H1 (cell line): ENCODE measurements at regions not wholly inside any gene's neighbourhood (a gene's known extent, or its start where the extent isn't known, plus 50 kb on each side); places are given as distances from the start of the nearest gene placed in this dataset.

Experiments used
- CTCF ChIA-PET: fragments of 300-600 bp; sonication (Branson Sonifier 250); formaldehyde crosslinking; loops from one replicate; lab custom pipeline; 2021; ENCODE audit not compliant: partially characterized antibody; lab: Charles Lee
- POLR2A ChIA-PET: fragments of 300-600 bp; sonication (Branson Sonifier 250); formaldehyde crosslinking; loops from one replicate; lab custom pipeline; 2021; ENCODE audit warnings: inconsistent platforms; ENCODE audit not compliant: partially characterized antibody; lab: Charles Lee
- DNase-seq, 2 experiments: peaks; one replicate each; pipeline versions ENCODE4 v3.0.0 to v3.0.0-alpha.2; 2010 to 2022; ENCODE audit warnings: low spot score in 2 of 2, low read depth in 1 of 2, mixed read lengths in 1 of 2
- FAIRE-seq: peaks from 2 replicates; lab custom pipeline; 2011; peaks lifted over from hg19 to GRCh38; lab: Jason Lieb, UNC
- H2AFZ ChIP-seq: 2 replicates; pipeline ENCODE4 v1.8.1; 2012; ENCODE audit warnings: low read length, inconsistent platforms
- H2AK5ac ChIP-seq: 2 replicates; pipeline ENCODE4 v1.6.1; 2013; ENCODE audit warnings: low read depth, low read length
- H2BK120ac ChIP-seq: replicated peaks from 2 replicates; pipeline ENCODE3; 2013; ENCODE audit warnings: low read depth, low read length, inconsistent platforms
- H2BK12ac ChIP-seq: 2 replicates; pipeline ENCODE4 v1.6.1; 2013; ENCODE audit warnings: low read depth, low read length
- H2BK15ac ChIP-seq: 2 replicates; pipeline ENCODE4 v1.6.1; 2013; ENCODE audit warnings: low read length
- H2BK20ac ChIP-seq: 2 replicates; pipeline ENCODE4 v1.6.1; 2013; ENCODE audit warnings: low read length
- H2BK5ac ChIP-seq: 2 replicates; pipeline ENCODE4 v1.6.1; 2013; ENCODE audit warnings: low read depth, low read length
- H3K14ac ChIP-seq: 2 replicates; pipeline ENCODE4 v1.6.1; 2013; ENCODE audit warnings: inconsistent platforms; ENCODE audit not compliant: insufficient read length
- H3K18ac ChIP-seq: 2 replicates; pipeline ENCODE4 v1.6.1; 2013; ENCODE audit warnings: low read length; ENCODE audit errors: extremely low read depth
- H3K23ac ChIP-seq: 2 replicates; pipeline ENCODE4 v1.6.1; 2013; ENCODE audit warnings: inconsistent platforms; ENCODE audit not compliant: insufficient read length
- H3K23me2 ChIP-seq: 2 replicates; pipeline ENCODE4 v1.6.1; 2013; ENCODE audit warnings: low read depth, low read length
- H3K27ac ChIP-seq: 2 replicates; pipeline ENCODE4 v1.6.1; 2011; ENCODE audit warnings: low read depth, low read length, inconsistent platforms
- H3K27me3 ChIP-seq, 4 experiments: replicated peaks in 1 of 4; 1 replicate in 1 of 4; 2 replicates in 3 of 4; pipeline versions ENCODE4 v1.6.1 to v1.8.1; 2011 to 2013; ENCODE audit warnings: low read length in 3 of 4, mild to moderate bottlenecking in 3 of 4, inconsistent platforms in 2 of 4, mixed read lengths in 2 of 4, moderate library complexity in 1 of 4; ENCODE audit not compliant: control insufficient read depth in 3 of 4, insufficient read depth in 3 of 4; ENCODE audit errors: extremely low read depth in 1 of 4
- H3K36me3 ChIP-seq, 4 experiments: 2 replicates each; pipeline versions ENCODE4 v1.6.1 to v1.8.1; 2011 to 2013; ENCODE audit warnings: mild to moderate bottlenecking in 4 of 4, low read length in 3 of 4, moderate library complexity in 2 of 4, control low read depth in 1 of 4, inconsistent platforms in 1 of 4; ENCODE audit not compliant: insufficient read depth in 4 of 4, control insufficient read depth in 2 of 4
- H3K4ac ChIP-seq: replicated peaks from 2 replicates; pipeline ENCODE3; 2013; ENCODE audit warnings: low read length, low read depth, mixed read lengths, inconsistent platforms; ENCODE audit not compliant: insufficient read length
- H3K4me1 ChIP-seq, 4 experiments: replicated peaks in 1 of 4; 1 replicate in 1 of 4; 2 replicates in 3 of 4; pipeline versions ENCODE4 v1.6.1 to v1.8.1; 2011 to 2013; ENCODE audit warnings: low read length in 3 of 4, inconsistent platforms in 2 of 4, mixed read lengths in 1 of 4; ENCODE audit not compliant: insufficient read depth in 4 of 4, control insufficient read depth in 3 of 4
- H3K4me2 ChIP-seq, 2 experiments: 2 replicates each; pipeline versions ENCODE4 v1.6.1 to v1.8.1; 2011 to 2013; ENCODE audit warnings: low read depth in 2 of 2, low read length in 2 of 2, control low read depth in 1 of 2, inconsistent platforms in 1 of 2, mild to moderate bottlenecking in 1 of 2; ENCODE audit not compliant: insufficient read depth in 1 of 2
- H3K4me3 ChIP-seq, 4 experiments: fragments of 200-600, 300-600 bp in 1 of 4; sonication (generic), shearing (Covaris generic), sonication (Bioruptor Twin) in 1 of 4; 2 replicates each; pipeline versions ENCODE4 v1.5.1 to v1.8.1; 2011 to 2016; ENCODE audit warnings: low read length in 4 of 4, low read depth in 3 of 4, control low read depth in 2 of 4, inconsistent platforms in 2 of 4, mild to moderate bottlenecking in 2 of 4, mixed read lengths in 1 of 4, moderate library complexity in 1 of 4; ENCODE audit not compliant: insufficient read depth in 2 of 4; ENCODE audit errors: extremely low read depth in 1 of 4
- H3K56ac ChIP-seq: replicated peaks from 2 replicates; pipeline ENCODE3; 2013; ENCODE audit warnings: low read depth, mild to moderate bottlenecking, mixed read lengths, low read length, inconsistent platforms; ENCODE audit not compliant: insufficient read length
- H3K79me1 ChIP-seq: 2 replicates; pipeline ENCODE4 v1.6.1; 2013; ENCODE audit warnings: low read depth, low read length, control low read depth
- H3K79me2 ChIP-seq, 2 experiments: 2 replicates each; pipeline versions ENCODE4 v1.6.1 to v1.8.1; 2012 to 2013; ENCODE audit warnings: low read length in 2 of 2, mild to moderate bottlenecking in 2 of 2, inconsistent platforms in 1 of 2; ENCODE audit not compliant: insufficient read depth in 2 of 2, control insufficient read depth in 1 of 2
- H3K9ac ChIP-seq, 4 experiments: replicated peaks in 1 of 4; 1 replicate in 1 of 4; 2 replicates in 3 of 4; pipeline versions ENCODE4 v1.6.1 to v1.8.1; 2011 to 2013; ENCODE audit warnings: low read depth in 3 of 4, low read length in 3 of 4, control low read depth in 2 of 4, mild to moderate bottlenecking in 2 of 4, moderate library complexity in 2 of 4, inconsistent platforms in 1 of 4; ENCODE audit errors: extremely low read depth in 1 of 4
- H3K9me3 ChIP-seq, 2 experiments: 2 replicates each; pipeline versions ENCODE4 v1.6.1 to v1.8.1; 2012 to 2013; ENCODE audit warnings: mild to moderate bottlenecking in 2 of 2, moderate library complexity in 2 of 2, control low read depth in 1 of 2, inconsistent platforms in 1 of 2, low read depth in 1 of 2, low read length in 1 of 2, mixed read lengths in 1 of 2; ENCODE audit not compliant: insufficient read depth in 2 of 2
- H4K20me1 ChIP-seq, 2 experiments: replicated peaks in 1 of 2; 2 replicates each; pipeline versions ENCODE3 to v1.8.1; 2011 to 2013; ENCODE audit warnings: inconsistent platforms in 2 of 2, low read length in 2 of 2, mild to moderate bottlenecking in 1 of 2; ENCODE audit not compliant: insufficient read depth in 2 of 2, control insufficient read depth in 1 of 2
- H4K5ac ChIP-seq: 2 replicates; pipeline ENCODE4 v1.6.1; 2013; ENCODE audit warnings: low read length, low read depth, mixed read lengths, inconsistent platforms; ENCODE audit not compliant: insufficient read length
- H4K8ac ChIP-seq: 2 replicates; pipeline ENCODE4 v1.8.0; 2013; ENCODE audit warnings: mild to moderate bottlenecking, moderate library complexity, low read length, inconsistent platforms; ENCODE audit not compliant: insufficient read depth; ENCODE audit errors: extremely low read depth
- H4K91ac ChIP-seq: replicated peaks from 2 replicates; pipeline ENCODE3; 2013; ENCODE audit warnings: low read length, mixed read lengths, inconsistent platforms; ENCODE audit not compliant: insufficient read length
- BRCA1 ChIP-seq: IDR thresholded peaks from 2 replicates; pipeline ENCODE4 v1.6.1; 2012; ENCODE audit warnings: low read depth, low read length, improper control_type of control experiment
- EGR1 ChIP-seq: IDR thresholded peaks from 2 replicates; pipeline ENCODE4 v1.6.1; 2011; ENCODE audit warnings: low read depth, low read length, borderline replicate concordance
- KDM1A ChIP-seq: fragments of 200-600, 300-600 bp; sonication (generic); IDR thresholded peaks from 2 replicates; pipeline ENCODE4 v1.7.1; 2016; ENCODE audit warnings: mild to moderate bottlenecking, low read length, borderline replicate concordance
- MAFK ChIP-seq: IDR thresholded peaks from 2 replicates; pipeline ENCODE4 v1.6.1; 2012; ENCODE audit warnings: low read depth, mild to moderate bottlenecking, improper control_type of control experiment, low read length
- PHF8 ChIP-seq: fragments of 200-600 bp; sonication (generic); conservative IDR thresholded peaks from 2 replicates; pipeline ENCODE4 v1.7.1; 2012; ENCODE audit warnings: low read depth, mild to moderate bottlenecking, inconsistent platforms, low read length, moderate library complexity
- RXRA ChIP-seq: IDR thresholded peaks from 2 replicates; pipeline ENCODE4 v1.6.1; 2011; ENCODE audit warnings: low read depth, mild to moderate bottlenecking, low read length, moderate library complexity; ENCODE audit not compliant: insufficient read depth
- SRF ChIP-seq: IDR thresholded peaks from 2 replicates; pipeline ENCODE4 v1.6.1; 2011; ENCODE audit warnings: mild to moderate bottlenecking, low read depth, low read length, moderate library complexity
- TEAD4 ChIP-seq: IDR thresholded peaks from 2 replicates; pipeline ENCODE4 v1.6.1; 2012; ENCODE audit warnings: low read depth, low read length, inconsistent platforms, mixed read lengths
- YY1 ChIP-seq: IDR thresholded peaks from 2 replicates; pipeline ENCODE4 v1.6.1; 2011; ENCODE audit warnings: low read depth, mild to moderate bottlenecking, low read length
- WGBS, 2 experiments: shearing (Covaris generic) in 1 of 2; methylation state at CpG; one replicate each; pipeline versions ENCODE4 v1.1.6 to v1.1.7; 2013 to 2015; ENCODE audit warnings: low lambda C conversion rate in 2 of 2, mixed read lengths in 2 of 2, inconsistent platforms in 1 of 2, low coverage in 1 of 2, missing lambda C conversion rate in 1 of 2; ENCODE audit not compliant: insufficient replicate concordance in 2 of 2, insufficient coverage in 1 of 2, insufficient read length in 1 of 2; ENCODE audit errors: extremely low coverage in 1 of 2, missing lambda C conversion rate in 1 of 2; 5-methylcytosine and 5-hydroxymethylcytosine counted together
- TF ChIP-seq, protein P1 (sequence below), 3 experiments: IDR thresholded peaks; 1 replicate in 2 of 3; 2 replicates in 1 of 3; pipeline versions ENCODE4 v1.5.1 to v1.6.1; 2011; ENCODE audit warnings: low read length in 3 of 3, mild to moderate bottlenecking in 3 of 3, inconsistent platforms in 2 of 3, low read depth in 1 of 3, moderate library complexity in 1 of 3; ENCODE audit not compliant: insufficient read depth in 1 of 3; ENCODE audit errors: control extremely low read depth in 1 of 3
- TF ChIP-seq, protein P2 (sequence below): IDR thresholded peaks from 2 replicates; pipeline ENCODE4 v1.6.1; 2012; ENCODE audit warnings: low read length, inconsistent platforms

DNA sequence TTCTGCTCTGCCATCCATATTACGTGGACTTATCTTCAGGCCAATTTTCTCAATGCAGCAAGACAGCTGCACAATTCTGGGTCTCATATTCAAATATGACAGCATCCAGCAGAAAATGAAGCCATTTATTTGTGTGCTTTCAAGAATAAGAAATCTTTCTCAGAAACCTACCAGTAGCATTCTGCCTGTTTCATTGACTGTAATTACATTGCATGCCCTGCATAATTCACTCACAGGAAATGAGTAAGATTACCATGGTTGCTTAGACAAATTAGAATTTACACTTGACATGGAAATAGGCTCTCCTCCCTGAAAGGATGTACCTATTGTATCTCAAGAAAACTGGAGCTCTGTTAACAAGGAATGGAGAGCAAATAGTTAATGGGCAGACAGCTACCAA is 346.6 kb upstream of the DCBLD2 start:
- CTCF ChIA-PET = interaction anchor here (1.0 kb wide), 1 partner anchor 88 kb away, joined by 3 read pairs; no protein-coding TSS in a partner anchor
- no peak overlapping the region for H2BK15ac ChIP-seq
- H2AFZ ChIP-seq = no peak overlapping the region
- H3K14ac ChIP-seq = no peak overlapping the region
- H2BK12ac ChIP-seq = no peak overlapping the region
- H4K8ac ChIP-seq = no peak overlapping the region
- H2BK120ac ChIP-seq = no peak overlapping the region
- no peaks in the 10 kb centered on the region for H3K4me1 ChIP-seq
- H3K23me2 ChIP-seq = no peaks in the 10 kb centered on the region
- TF ChIP-seq, protein P1, sequence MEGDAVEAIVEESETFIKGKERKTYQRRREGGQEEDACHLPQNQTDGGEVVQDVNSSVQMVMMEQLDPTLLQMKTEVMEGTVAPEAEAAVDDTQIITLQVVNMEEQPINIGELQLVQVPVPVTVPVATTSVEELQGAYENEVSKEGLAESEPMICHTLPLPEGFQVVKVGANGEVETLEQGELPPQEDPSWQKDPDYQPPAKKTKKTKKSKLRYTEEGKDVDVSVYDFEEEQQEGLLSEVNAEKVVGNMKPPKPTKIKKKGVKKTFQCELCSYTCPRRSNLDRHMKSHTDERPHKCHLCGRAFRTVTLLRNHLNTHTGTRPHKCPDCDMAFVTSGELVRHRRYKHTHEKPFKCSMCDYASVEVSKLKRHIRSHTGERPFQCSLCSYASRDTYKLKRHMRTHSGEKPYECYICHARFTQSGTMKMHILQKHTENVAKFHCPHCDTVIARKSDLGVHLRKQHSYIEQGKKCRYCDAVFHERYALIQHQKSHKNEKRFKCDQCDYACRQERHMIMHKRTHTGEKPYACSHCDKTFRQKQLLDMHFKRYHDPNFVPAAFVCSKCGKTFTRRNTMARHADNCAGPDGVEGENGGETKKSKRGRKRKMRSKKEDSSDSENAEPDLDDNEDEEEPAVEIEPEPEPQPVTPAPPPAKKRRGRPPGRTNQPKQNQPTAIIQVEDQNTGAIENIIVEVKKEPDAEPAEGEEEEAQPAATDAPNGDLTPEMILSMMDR (IDR thresholded peaks at IDR 0.05; ENCODE audit: control extremely low read depth in 1 of 3, insufficient read depth in 1 of 3, low read depth in 1 of 3, low read length in 3 of 3) = no peak
- TF ChIP-seq YY1 (no peak), TEAD4 (no peak), SRF (no peak), PHF8 (no peak), RXRA (no peak), MAFK (no peak), BRCA1 (no peak), EGR1 (no peak), KDM1A (no peak)
- TF ChIP-seq, protein P2, sequence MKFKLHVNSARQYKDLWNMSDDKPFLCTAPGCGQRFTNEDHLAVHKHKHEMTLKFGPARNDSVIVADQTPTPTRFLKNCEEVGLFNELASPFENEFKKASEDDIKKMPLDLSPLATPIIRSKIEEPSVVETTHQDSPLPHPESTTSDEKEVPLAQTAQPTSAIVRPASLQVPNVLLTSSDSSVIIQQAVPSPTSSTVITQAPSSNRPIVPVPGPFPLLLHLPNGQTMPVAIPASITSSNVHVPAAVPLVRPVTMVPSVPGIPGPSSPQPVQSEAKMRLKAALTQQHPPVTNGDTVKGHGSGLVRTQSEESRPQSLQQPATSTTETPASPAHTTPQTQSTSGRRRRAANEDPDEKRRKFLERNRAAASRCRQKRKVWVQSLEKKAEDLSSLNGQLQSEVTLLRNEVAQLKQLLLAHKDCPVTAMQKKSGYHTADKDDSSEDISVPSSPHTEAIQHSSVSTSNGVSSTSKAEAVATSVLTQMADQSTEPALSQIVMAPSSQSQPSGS = no peak
- TF ChIP-seq, all 59 proteins: peak for 0
- H3K36me3 ChIP-seq = no peaks in the 10 kb centered on the region
- no peak overlapping the region for H4K91ac ChIP-seq
- H3K4ac ChIP-seq = no peak overlapping the region
- no peak overlapping the region for H3K4me2 ChIP-seq
- no peaks in the 10 kb centered on the region for H3K9me3 ChIP-seq
- POLR2A ChIA-PET = no interaction called here
- H3K23ac ChIP-seq = no peak overlapping the region
- H2BK5ac ChIP-seq = no peak overlapping the region
- no peak overlapping the region for H3K27ac ChIP-seq
- 86% methylated on average over 1 of the region's 1 CpG; no CpG with 5 or more reads in 1 of the 2 experiments for WGBS, 2 experiments
- H3K56ac ChIP-seq = no peak overlapping the region
- FAIRE-seq (no peak), DNase-seq (no peak)
- no peaks in the 10 kb centered on the region for H4K20me1 ChIP-seq
- no peaks in the 10 kb centered on the region for H3K79me1 ChIP-seq
- no peak overlapping the region for H2AK5ac ChIP-seq
- no peaks in the 10 kb centered on the region for H3K79me2 ChIP-seq
- H3K18ac ChIP-seq = no peak overlapping the region
- H2BK20ac ChIP-seq = no peak overlapping the region
- no peak overlapping the region for H3K9ac ChIP-seq
- H4K5ac ChIP-seq = no peak overlapping the region
- H3K4me3 ChIP-seq = no peak overlapping the region
- no peaks in the 10 kb centered on the region for H3K27me3 ChIP-seq
